Esophagus squamous epithelium (tissue), 5 donors: ENCODE measurements at regions not wholly inside any gene's neighbourhood (a gene's known extent, or its start where the extent isn't known, plus 50 kb on each side); places are given as distances from the start of the nearest gene placed in this dataset.

Experiments used
- DNase-seq: peaks from one replicate; lab custom pipeline; 2025; lab: John Stamatoyannopoulos, UW
- H3K27ac ChIP-seq, 4 donors: fragments of 200-600 bp; sonication (generic); one replicate each; pipeline ENCODE4 v1.5.1; 2016 to 2019; ENCODE audit warnings: mild to moderate bottlenecking in 1 of 4
- H3K27me3 ChIP-seq, 4 donors: fragments of 200-600 bp; sonication (generic); 1 replicate in 3 of 4; 2 replicates in 1 of 4; pipeline versions ENCODE4 v1.5.1 to v1.6.0; 2017 to 2021; ENCODE audit warnings: antibody characterized with exemption in 1 of 4
- H3K36me3 ChIP-seq, 3 donors: fragments of 200-600 bp; sonication (generic); one replicate each; pipeline ENCODE4 v1.5.1; 2016 to 2019
- H3K4me1 ChIP-seq, 3 donors: fragments of 200-600 bp; sonication (generic); one replicate each; pipeline ENCODE4 v1.5.1; 2017 to 2019
- H3K4me3 ChIP-seq, 4 donors: fragments of 200-600 bp; sonication (generic); 1 replicate in 3 of 4; 2 replicates in 1 of 4; pipeline ENCODE4 v1.5.1; 2016 to 2019; ENCODE audit warnings: mild to moderate bottlenecking in 2 of 4, moderate library complexity in 1 of 4
- H3K9me3 ChIP-seq, 3 donors: fragments of 200-600 bp; sonication (generic); one replicate each; pipeline ENCODE4 v1.5.1; 2016 to 2019
- POLR2A ChIP-seq, 4 donors: fragments of 450-650 bp; IDR thresholded peaks; one replicate each; pipeline ENCODE4 v1.6.1; 2017; ENCODE audit warnings: antibody characterized with exemption in 4 of 4, mild to moderate bottlenecking in 4 of 4, moderate library complexity in 3 of 4
- WGBS, 2 donors: methylation state at CpG; one replicate each; pipeline ENCODE4 v1.1.5; 2018; 5-methylcytosine and 5-hydroxymethylcytosine counted together
- intact Hi-C: fragments of 100-400 bp; cut with DNase I; formaldehyde crosslinking; loops from one replicate; pipeline ENCODE4 v1.15.0; 2022
- TF ChIP-seq, protein P1 (sequence below), 6 experiments: fragments of 450-650 bp in 4 of 6; fragments of 200-600 bp in 2 of 6; sonication (generic) in 2 of 6; IDR thresholded peaks; one replicate each; pipeline ENCODE4 v1.5.1; 2016 to 2019; ENCODE audit warnings: antibody characterized with exemption in 6 of 6, mild to moderate bottlenecking in 4 of 6, moderate library complexity in 4 of 6
- donor health status: DM: yes; HTN: yes; CAD: no.

DNA sequence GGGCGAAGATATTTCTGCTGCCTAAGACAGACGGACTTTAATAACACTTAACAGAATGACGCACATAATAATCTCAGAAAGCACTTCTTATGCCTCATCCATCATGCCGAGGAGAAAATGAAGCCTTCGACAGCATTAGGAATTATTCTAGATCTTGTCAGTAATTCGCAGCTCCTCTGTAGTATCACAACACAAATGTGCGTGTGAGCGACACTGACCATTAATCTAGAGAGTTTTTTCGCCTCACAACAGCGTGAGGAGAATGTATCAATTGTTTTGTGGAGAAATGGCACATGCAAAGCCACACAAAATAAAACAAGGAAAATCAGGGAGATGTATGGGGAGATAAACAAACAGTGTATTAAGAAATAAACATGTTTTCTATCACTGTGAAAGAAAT lies 410.2 kb upstream of the PSMD7 start:
- no peak overlapping the region for H3K4me3 ChIP-seq
- TF ChIP-seq POLR2A (IDR thresholded peaks at IDR 0.05), result no peak
- TF ChIP-seq, protein P1, sequence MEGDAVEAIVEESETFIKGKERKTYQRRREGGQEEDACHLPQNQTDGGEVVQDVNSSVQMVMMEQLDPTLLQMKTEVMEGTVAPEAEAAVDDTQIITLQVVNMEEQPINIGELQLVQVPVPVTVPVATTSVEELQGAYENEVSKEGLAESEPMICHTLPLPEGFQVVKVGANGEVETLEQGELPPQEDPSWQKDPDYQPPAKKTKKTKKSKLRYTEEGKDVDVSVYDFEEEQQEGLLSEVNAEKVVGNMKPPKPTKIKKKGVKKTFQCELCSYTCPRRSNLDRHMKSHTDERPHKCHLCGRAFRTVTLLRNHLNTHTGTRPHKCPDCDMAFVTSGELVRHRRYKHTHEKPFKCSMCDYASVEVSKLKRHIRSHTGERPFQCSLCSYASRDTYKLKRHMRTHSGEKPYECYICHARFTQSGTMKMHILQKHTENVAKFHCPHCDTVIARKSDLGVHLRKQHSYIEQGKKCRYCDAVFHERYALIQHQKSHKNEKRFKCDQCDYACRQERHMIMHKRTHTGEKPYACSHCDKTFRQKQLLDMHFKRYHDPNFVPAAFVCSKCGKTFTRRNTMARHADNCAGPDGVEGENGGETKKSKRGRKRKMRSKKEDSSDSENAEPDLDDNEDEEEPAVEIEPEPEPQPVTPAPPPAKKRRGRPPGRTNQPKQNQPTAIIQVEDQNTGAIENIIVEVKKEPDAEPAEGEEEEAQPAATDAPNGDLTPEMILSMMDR (IDR thresholded peaks at IDR 0.05), result no peak
- no peaks in the 10 kb centered on the region for H3K36me3 ChIP-seq
- no peaks in the 10 kb centered on the region for H3K9me3 ChIP-seq
- no peak overlapping the region for H3K27ac ChIP-seq
- 80 to 85% methylated on average over 10 of the region's 10 CpGs for WGBS, 2 donors
- H3K4me1 ChIP-seq, result peaks cover 0 to 7% (median 0%) of the 10 kb centered on the region in 3 donors
- intact Hi-C loops, result no loop called here
- DNase-seq, result no peak
- peaks cover 0 to 67% (median 0%) of the 10 kb centered on the region in 4 donors for H3K27me3 ChIP-seq

- no peak for DNase-seq
- Histone ChIP-seq H3K27me3 (peaks cover 0 to 56% (median 0%) of the 10 kb centered on the region in 4 donors), H3K4me3 (no peak overlapping the region), H3K4me1 (no peaks in the 10 kb centered on the region), H3K36me3 (no peaks in the 10 kb centered on the region), H3K9me3 (no peaks in the 10 kb centered on the region), H3K27ac (no peak overlapping the region)
- 76 to 84% methylated on average over 4 of the region's 4 CpGs for WGBS, 2 donors
- TF ChIP-seq POLR2A (IDR thresholded peaks at IDR 0.05), result no peak
- TF ChIP-seq, protein P1 (IDR thresholded peaks at IDR 0.05), result no peak
- intact Hi-C loops, result no loop called here
Observed at GRCh38 chr16:73885319-73885718, 411.3 kb upstream of the PSMD7 start.

- TF ChIP-seq, protein P1 (IDR thresholded peaks at IDR 0.05), result no peak
- TF ChIP-seq POLR2A (IDR thresholded peaks at IDR 0.05), result no peak
- H3K9me3 ChIP-seq, result no peaks in the 10 kb centered on the region
- no peak overlapping the region for H3K27ac ChIP-seq
- no peaks in the 10 kb centered on the region for H3K36me3 ChIP-seq
- WGBS, 2 donors, result 85 to 89% methylated on average over 3 of the region's 3 CpGs
- no peak overlapping the region for H3K4me3 ChIP-seq
- intact Hi-C loops, result no loop called here
- DNase-seq, result no peak
- no peaks in the 10 kb centered on the region for H3K4me1 ChIP-seq
- peaks cover 0 to 50% (median 0%) of the 10 kb centered on the region in 4 donors for H3K27me3 ChIP-seq
Observed at GRCh38 chr16:73883841-73884240, 412.8 kb upstream of the PSMD7 start.

DNA sequence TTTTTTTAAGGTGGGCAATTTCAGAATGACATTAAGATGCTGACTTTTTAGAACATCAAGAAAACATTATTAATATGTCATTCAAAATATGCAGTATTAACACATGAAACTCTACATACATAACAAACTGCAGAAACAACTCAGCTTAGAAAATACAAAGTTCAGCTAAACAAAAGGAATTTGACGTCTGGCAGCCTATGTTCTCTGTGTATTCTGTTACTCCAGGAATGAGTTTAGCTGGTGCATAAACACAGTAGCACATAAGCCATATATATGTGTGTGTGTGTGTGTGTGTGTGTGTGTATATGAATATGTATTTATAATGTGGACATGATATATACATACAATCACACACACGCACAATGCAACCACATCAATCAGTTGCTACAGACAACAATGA lies 413.5 kb upstream of the PSMD7 start:
- Histone ChIP-seq H3K4me1 (no peaks in the 10 kb centered on the region), H3K27ac (no peak overlapping the region), H3K36me3 (no peaks in the 10 kb centered on the region), H3K4me3 (no peak overlapping the region), H3K27me3 (peaks cover 0 to 43% (median 0%) of the 10 kb centered on the region in 4 donors), H3K9me3 (no peaks in the 10 kb centered on the region)
- TF ChIP-seq, protein P1 (IDR thresholded peaks at IDR 0.05), result no peak
- TF ChIP-seq POLR2A (IDR thresholded peaks at IDR 0.05), result no peak
- 57 to 60% methylated on average over 2 of the region's 2 CpGs for WGBS, 2 donors
- no peak for DNase-seq
- intact Hi-C loops, result no loop called here

DNA sequence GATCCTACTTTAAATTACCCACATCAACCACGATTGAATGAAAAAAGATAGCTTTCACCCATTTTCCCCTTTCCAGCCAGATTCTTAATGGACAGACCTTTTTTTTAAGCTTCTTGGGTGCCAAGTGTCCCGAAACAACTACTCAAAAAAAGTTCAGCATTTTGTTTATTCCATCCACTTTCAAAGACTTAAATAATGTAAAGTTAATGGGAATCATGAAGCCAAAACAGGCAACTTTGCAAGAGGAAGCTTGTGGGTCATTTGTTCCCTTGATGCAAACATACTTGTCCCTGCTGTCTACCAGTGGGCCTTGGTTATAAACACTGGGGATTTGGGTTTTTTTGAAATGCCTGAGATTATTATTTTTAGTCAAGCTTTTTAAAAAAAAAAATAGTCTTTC lies 414.0 kb upstream of the PSMD7 start:
- no peak overlapping the region for H3K4me3 ChIP-seq
- TF ChIP-seq POLR2A (IDR thresholded peaks at IDR 0.05), result no peak
- TF ChIP-seq, protein P1 (IDR thresholded peaks at IDR 0.05), result no peak
- no peak for DNase-seq
- no peak overlapping the region for H3K27ac ChIP-seq
- H3K36me3 ChIP-seq, result no peaks in the 10 kb centered on the region
- no peaks in the 10 kb centered on the region for H3K4me1 ChIP-seq
- intact Hi-C loops, result no loop called here
- WGBS, 2 donors, result 53 to 65% methylated on average over 2 of the region's 2 CpGs
- no peaks in the 10 kb centered on the region for H3K9me3 ChIP-seq
- peaks cover 0 to 38% (median 0%) of the 10 kb centered on the region in 4 donors for H3K27me3 ChIP-seq
